ENCODE measurements at regions not wholly inside any gene's neighbourhood (a gene's known extent, or its start where the extent isn't known, plus 50 kb on each side); places are given as distances from the start of the nearest gene placed in this dataset.
"Not testable (repeated sequence)": the region's sequence is repeated elsewhere in the genome, so short reads cannot be mapped to it uniquely, and the experiment has no call there.

GRCh38 chr18:24613896-24614640 lies 153.6 kb downstream of the HRH4 start:
- no peak for ATAC-seq (ENCODE audit: low FRiP score)
- no peak for TF ChIP-seq CTCF (IDR thresholded peaks at IDR 0.05)
- no peak for DNase-seq (ENCODE audit: low spot score)

- ATAC-seq (ENCODE audit: low FRiP score), result no peak
Measured at GRCh38 chr18:24616653-24617052, 156.2 kb downstream of the HRH4 start.

GRCh38 chr18:24624421-24624820 lies 164.0 kb downstream of the HRH4 start:
- not testable (repeated sequence) for ATAC-seq (ENCODE audit: low FRiP score); DNase-seq (ENCODE audit: low spot score)

More at GRCh38 chr18:24616653-24617052, 156.2 kb downstream of the HRH4 start:
- DNase-seq (ENCODE audit: low spot score), result no peak
- TF ChIP-seq CTCF (IDR thresholded peaks at IDR 0.05), result no peak

- ATAC-seq (ENCODE audit: low FRiP score), result no peak
Measured at GRCh38 chr18:24627644-24628315, 167.3 kb downstream of the HRH4 start.

GRCh38 chr18:24628326-24628725 lies 167.9 kb downstream of the HRH4 start:
- TF ChIP-seq CTCF (IDR thresholded peaks at IDR 0.05), result no peak
- no peak for DNase-seq (ENCODE audit: low spot score)
- no peak for ATAC-seq (ENCODE audit: low FRiP score)

More at GRCh38 chr18:24627644-24628315, 167.3 kb downstream of the HRH4 start:
- TF ChIP-seq CTCF (IDR thresholded peaks at IDR 0.05), result no peak
- DNase-seq (ENCODE audit: low spot score), result no peak

- TF ChIP-seq CTCF (IDR thresholded peaks at IDR 0.05), result no peak
- ATAC-seq (ENCODE audit: low FRiP score), result no peak
- DNase-seq (ENCODE audit: low spot score), result no peak
Measured at GRCh38 chr18:24629921-24630320, 169.5 kb downstream of the HRH4 start.

GRCh38 chr18:24630346-24630880 lies 170.0 kb downstream of the HRH4 start:
- no peak for DNase-seq (ENCODE audit: low spot score)

More at GRCh38 chr18:24630346-24630880, 170.0 kb downstream of the HRH4 start:
- no peak for TF ChIP-seq CTCF (IDR thresholded peaks at IDR 0.05)
- no peak for ATAC-seq (ENCODE audit: low FRiP score)
